NCI-H82 (cell line): ENCODE measurements at regions not wholly inside any gene's neighbourhood (a gene's known extent, or its start where the extent isn't known, plus 50 kb on each side); places are given as distances from the start of the nearest gene placed in this dataset.
"Not testable (repeated sequence)": the region's sequence is repeated elsewhere in the genome, so short reads cannot be mapped to it uniquely, and the experiment has no call there.

ENCODE experiments used
- DNase-seq: peaks from one replicate; lab custom pipeline; 2025; lab: John Stamatoyannopoulos, UW

DNA sequence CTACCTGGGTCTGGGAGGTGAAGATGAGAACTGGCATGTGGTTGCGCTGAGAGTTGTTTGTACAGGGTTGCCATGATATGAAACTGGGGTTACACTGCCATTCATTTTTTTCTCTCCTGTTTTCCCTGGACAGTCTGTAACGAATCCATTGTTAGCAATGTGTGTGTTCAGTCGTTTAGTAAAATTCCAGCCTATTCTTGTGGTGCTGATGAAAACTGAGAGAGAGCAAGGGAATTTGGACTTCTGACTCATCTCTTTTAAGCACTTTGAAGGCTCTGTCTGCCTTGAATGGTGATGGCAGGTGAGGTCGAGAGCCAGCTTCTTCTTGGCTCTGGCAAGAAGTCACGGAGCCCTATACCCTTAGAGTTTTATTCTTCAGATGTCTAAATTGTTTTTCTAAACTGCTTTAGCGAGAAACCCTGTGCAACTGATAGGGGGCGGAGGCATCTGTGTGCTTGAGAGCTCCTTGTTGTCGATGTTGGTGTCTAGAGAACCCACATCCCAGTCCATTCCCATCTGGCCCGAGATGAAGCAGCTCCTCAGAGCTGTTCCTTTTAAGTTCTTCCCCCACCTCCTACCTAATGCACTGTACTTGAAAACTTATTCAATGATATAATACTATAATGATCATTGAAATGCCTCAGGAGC lies 204.4 kb downstream of the TMX1 start:
- no peak for DNase-seq

DNA sequence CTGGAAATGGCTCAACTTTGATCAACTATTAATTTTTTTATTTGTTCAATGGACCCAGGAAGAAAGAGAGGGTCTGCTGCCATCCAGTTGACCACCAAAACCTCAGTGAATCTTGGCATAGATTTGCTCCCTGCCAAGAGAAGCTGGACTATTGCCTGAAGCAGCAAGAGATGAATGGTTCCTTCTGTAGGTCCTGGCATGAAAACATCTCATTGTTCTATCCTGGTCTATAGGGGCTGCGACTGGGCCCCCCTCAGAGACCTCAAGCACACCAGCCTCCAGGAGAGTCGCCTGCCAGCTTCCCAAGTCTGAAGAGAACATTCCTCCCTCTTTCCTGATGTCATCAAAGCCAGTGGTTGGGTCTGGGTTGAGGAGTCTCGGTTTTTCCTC lies 204.9 kb downstream of the TMX1 start:
- DNase-seq: no peak

DNA sequence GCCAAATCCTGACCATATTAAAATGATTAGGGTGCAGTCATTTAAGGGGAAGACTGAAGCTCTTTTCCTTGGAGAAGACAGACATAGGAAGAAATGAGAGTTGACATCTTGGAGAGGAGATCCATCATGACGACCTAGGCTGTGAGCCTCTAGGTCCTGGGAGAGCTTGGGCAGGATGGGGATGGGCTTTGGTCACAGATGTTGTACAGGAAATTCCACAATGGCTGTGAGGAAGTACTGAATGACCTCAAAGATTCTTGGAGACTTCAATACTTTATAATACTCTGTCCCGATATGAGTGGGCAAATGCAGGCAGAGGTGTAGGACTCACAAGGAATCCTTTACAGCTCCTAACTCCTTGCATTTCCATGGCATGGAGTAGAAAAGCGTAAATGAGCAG lies 204.9 kb upstream of the FRMD6 start:
- DNase-seq: no peak

DNA sequence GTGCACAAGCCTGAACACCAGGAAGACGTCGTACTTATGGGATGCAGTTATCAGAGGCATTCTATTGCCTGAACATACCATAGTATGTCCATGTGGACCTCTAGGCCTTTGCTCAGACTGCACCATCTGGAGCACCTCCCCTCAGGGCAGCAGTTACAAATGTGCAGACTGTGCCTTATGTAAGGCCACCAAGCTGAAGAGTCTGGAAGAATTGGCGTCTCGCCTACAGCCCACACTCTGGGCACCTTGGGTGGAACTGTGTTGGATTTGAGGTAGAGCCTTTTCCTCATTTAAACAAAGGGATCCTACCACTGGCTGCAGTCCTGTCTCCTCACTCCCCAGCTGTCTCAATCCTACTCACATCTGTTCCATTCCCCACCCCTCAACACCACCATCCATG lies 204.3 kb upstream of the FRMD6 start:
- peak; percentile 32 for DNase-seq

DNA sequence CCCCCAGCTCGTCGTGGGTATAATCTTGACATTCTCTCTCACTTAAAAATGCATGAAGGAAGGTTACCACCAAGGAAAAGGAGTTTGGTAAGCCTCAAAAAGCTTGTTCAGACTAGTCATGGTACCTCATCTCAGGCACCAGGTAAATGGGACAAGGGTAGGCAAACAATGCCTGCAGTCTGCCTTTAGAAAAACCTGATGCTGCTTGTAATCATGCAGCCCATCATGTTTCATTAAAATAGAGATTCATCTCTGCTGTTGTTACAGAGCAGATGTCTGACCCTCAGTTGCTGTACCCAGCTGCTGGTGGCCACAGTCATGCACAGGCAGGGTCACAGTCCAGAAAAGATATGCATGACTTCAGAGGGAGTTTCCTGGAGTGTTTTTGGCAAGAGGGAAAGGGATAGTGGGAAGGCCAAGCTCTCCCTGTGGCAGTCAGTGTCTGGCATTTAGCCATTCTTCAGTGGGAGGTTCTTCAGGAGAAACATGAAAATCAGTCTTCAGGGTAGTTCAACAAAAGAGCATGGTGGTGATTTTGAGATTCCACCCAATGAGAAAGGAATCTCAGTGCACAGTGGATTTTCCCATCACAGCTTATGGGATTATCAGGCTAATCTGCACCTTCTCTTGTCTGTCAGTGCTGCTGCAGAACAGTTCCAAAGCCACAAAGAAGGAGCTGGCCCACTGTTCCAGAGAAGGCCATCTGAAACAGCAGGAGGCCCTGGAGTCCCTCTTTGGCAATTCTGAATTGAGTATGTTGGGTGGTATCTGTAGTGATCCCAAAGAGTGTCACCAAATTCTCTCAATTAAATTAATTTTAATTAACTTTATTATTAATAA lies 202.7 kb upstream of the FRMD6 start:
- DNase-seq: peak; percentile 88

DNA sequence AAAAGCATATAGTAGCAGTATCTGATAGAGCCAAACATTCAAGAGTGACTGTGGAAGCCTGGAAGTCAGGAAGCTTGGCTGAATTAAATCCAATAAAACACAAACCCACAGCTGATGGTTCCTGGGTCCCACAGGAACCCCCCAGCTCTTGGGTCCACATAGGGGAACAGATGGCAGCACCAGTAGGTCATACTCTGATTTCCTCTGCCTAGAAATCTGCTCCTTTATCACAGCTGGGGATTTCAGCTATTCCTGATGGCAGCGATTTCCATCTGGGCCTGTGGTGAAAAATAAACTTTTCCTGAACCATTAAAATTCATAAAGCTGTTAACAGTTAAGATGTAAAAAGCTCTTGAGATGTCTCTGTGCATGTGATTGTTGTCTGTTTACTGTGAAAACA lies 202.0 kb upstream of the FRMD6 start:
- DNase-seq: peak; percentile 55

DNA sequence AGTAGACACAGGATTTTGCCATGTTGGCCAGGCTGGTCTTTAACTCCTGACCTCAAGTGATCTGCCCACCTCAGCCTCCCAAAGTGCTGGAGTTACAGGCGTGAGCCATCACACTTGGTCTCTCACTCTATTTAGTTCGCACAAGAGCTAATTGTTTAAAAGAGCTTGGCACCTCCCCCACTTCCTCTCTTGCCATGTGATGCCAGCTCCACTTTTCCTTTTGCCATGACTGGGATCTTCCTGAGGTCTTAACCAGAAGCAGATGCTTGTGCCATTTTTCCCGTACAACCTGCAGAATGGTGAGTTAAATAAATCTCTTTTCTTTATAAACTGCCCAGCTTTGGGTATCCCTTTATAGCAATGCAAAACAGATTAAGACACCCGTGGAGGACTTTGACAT lies 200.1 kb upstream of the FRMD6 start:
- DNase-seq: no peak

DNA sequence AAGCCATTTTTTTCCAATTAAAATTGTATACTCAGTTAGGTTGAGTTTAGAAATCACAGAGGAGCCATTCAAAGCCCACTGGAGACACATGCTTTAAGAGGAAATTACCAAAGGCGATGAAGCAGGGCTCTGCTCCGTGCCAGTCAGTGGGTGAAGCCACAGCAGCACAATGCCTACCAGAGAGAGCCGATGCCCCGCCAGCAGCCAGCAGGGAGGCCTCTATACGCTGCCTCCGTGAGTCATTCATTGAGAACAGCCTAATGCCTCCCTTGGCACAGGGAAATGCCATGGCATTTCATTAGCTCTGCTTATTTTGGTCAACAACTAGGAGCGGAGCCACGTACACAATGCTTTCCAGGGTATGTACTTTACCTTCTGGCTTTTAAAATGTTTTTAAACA lies 197.8 kb upstream of the FRMD6 start:
- DNase-seq: no peak

DNA sequence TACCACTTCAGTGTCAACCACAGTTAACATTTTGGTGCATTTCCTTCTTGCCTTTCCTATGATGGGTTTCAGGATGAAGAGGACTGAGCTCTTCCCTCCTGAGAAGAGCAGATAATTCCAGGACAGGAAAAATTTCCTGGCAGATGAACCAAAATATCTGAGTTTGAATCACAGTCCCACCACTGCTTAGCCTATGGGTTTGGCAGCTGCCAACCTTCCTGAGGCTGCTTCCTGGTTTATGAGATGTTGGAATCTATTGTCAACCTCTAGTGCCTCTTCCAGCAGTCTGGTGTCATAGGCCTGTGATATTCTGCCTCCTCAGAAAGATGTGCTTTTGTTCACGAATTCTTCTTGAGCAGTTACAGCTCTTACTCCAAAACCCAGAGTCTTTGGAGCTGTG lies 197.4 kb upstream of the FRMD6 start:
- DNase-seq: no peak

DNA sequence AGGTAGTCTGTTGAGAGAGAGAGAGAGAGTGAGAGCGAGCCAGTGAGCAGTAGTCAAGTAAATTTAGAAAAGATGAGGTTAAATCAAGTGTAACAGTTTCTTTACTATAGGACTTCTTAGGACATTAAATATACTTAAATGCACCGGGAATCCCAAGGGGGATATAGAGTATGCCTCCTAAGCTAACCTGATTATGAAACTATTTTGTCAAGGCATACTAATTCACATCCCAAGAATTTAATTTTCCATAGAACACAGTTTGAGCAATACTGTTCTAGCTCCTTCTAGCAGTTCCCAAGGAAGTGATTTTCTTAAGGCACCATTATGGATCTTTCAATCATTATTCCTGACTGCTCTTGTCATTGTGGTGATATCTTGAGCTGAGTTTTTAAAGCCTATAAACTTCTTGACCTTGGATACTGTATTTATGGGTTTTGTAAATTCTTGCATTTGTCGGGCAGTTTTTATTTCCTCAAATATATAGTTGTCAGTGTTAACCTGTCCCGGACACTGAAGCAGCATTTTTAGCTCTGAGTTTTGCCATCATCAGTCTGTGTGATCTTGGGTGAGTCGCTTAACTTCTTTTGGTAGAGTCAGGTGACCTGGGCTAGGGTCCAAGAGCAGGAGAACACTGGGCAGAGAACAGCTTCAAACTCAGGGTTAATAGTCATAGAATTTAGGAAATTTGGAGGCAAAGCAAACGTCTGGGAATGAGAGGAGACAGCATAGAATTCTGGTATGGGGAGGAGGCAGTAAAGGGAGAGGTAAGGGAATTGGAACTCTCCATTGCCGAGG lies 196.5 kb upstream of the FRMD6 start:
- peak; percentile 11 for DNase-seq

DNA sequence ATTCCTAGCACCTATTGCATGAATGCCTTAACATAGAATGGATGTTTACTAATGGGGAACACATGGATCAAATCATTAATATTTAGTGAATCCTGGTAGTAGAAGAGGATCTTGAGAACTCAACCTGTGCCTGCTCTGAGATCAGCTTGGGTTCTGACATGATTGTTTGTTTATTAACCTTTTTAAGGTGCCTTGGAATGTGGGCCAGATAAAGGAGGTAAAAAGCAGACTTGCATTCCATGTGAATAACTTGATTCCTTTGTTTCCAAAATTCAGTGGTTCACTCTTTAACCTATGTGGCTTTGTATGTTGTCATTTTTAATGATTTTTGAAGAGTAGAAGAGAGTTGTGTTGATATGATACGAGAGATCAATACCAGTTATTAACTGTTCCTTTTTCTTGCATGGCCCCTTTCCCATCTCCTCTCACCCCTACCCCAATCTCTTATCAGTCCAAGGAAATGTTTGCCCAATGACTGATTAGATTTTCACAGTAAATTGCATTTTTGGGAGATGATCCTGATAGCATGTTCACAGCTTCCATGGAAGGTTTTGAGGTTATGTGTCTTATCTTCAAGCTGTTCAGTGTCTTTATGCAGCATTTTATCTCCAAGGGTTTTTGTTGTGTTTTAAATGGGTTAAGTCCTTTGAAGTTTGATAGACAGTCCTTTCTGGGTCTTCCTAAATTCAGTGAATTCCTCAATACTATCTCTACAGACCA lies 193.7 kb upstream of the FRMD6 start:
- DNase-seq: no peak

DNA sequence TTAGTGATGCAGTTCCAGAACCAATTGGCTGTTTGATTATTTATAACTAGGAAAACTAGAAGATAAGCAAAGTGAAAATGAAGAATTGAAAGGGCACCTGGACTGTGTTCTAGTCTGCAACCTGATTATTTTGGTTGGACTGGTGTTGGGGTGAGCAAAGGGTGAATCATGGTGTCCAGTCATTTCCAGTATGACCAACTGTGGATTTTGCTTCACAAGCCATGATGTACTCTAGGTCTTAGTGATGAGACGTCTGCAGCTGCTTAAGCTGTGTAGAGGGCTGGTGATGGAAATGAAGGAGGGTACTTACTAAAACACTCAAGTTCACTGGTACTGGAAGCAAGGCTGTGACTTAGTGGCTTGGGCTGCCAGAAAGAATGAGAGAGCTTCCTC lies 193.2 kb upstream of the FRMD6 start:
- no peak for DNase-seq

DNA sequence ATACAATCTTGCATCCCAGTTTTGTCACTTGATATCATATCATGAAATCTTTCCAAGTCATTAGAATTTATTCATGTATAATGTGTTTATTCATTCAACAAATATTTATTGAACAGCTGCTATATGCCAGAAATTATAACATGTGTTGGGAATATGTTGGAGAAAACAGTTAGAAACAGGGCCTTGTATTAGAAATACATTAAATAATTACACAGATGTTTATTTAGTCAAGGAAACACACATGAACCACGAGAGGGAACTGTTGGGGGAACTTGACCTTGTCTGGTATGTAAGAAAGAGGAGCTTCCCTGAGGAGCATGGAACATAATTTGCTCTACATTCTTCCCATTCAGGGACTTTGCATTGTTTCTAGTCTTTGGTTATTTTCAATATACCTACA lies 191.7 kb upstream of the FRMD6 start:
- no peak for DNase-seq

DNA sequence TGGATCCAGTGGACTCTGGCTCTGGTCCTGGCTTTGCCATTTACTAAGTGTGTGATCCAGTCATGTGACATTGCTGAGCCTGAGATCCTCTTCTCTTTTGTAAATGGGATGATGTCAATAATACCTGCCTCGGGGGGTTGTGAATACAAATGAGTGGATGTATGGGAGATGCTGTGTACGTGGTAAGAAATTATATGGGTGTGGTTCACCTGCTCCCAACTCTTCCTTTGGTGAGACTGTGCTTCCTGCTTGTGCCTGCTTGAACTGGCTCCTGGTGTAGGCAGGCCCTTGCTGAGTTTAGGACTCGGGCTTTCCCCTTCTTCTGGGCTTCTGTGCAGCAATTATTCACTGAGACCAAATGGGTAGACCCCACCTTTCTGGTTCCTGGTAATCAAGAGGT lies 189.5 kb upstream of the FRMD6 start:
- DNase-seq: no peak

DNA sequence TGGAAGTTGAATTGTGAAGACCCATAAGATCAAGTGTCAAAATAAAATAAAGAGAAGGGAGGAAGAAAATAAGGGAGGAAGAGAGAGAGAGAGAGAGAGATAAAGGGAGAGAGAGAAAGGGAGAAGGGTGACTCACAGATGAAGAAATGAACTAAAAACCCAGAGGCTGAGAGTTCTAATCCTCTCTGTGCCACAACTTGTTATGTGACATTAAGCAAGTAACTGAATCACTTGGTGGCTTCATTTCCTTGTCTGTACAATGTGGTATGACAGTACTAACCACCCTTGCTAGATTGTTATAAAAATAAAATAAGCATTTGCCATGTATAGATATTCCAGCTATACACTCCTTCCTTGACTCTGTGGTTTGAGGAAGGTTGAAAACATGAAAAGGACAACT lies 189.0 kb upstream of the FRMD6 start:
- no peak for DNase-seq

DNA sequence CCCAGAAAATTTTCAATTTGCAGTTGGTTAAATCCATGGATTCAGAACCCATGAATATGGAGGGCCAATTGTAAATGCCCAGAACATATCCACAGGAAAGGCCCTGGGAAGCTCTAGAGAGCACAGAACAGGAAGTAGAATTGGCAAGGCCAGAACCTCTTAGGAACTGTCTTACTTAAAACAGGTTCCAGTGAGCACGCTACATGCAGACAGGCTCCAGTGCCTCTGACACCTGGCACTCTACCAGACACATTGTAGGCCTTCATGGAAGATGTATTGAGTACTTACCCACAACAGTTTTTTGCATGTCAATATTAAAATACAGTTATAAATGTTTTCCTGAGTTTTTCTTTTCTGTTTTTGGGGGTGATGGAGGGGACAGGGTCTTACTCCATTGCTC lies 188.2 kb upstream of the FRMD6 start:
- DNase-seq: no peak

DNA sequence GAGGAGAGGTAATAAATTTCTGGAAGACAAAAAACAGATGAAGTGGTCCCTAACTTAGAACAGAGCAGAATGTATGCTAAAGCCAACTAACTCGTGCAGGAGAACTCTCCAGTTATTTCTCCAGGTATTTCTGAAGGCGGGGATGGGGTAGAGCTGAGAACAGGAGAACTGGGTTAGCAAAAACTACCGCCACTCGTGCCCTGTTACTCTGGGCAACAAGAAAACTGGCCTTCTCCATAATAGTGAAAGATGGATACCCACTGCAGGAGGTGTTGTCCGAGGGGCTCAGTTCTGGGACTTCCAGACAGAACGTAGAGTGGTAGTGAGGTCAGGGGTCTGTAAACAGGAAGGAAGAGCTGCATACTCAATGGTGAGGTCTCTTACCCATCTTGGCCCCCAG lies 187.3 kb upstream of the FRMD6 start:
- DNase-seq: no peak

DNA sequence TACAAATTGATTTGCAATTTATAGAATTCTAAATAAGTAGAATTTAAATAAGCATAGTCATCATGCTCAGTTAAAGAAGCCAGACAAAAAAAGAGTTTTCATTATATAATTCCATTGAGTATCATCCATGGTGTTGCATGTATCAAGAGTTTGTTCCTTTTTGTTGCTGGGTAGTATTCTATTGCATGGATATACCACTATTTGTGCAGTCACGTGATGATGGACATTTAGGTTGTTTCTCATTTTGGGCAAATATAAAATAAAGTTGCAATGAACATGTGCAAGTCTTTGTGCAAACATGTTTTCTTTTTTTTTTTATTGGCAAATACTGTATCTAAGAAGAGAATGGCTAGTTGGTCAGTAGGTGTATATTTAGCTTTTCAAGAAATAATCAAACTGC lies 186.2 kb upstream of the FRMD6 start:
- no peak for DNase-seq

DNA sequence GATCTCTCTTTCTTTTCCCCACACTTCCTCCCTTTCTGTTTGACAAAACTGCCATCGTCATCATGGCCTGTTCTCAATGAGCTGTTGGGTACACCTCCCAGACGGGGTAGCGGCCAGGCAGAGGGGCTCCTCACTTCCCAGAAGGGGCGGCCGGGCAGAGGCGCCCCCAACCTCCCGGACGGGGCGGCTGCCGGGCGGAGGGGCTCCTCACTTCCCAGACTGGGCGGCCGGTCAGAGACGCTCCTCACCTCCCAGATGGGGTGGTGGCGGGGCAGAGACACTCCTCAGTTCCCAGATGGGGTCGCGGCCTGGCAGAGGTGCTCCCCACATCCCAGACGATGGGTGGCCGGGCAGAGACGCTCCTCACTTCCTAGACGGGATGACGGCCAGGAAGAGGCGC lies 184.3 kb upstream of the FRMD6 start:
- not testable (repeated sequence) for DNase-seq

DNA sequence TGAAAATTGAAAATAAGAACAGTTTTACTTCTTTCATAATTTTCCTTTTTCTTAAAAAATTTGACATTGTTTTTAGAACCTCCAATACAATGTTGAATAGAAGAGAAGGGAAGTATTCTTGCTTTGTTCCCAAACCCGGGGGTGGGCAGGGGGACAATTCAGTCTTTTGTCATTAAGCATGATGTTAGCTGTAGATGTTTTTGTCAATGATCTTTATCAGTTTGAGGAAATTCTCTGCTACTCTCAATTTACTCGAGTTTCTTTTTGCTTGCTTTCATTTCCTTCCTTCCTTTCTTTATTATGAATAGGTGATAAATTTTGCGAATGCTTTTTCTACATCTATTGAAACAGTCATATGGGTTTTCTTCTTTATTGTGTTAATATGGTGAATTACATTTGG lies 183.2 kb upstream of the FRMD6 start:
- no peak for DNase-seq

DNA sequence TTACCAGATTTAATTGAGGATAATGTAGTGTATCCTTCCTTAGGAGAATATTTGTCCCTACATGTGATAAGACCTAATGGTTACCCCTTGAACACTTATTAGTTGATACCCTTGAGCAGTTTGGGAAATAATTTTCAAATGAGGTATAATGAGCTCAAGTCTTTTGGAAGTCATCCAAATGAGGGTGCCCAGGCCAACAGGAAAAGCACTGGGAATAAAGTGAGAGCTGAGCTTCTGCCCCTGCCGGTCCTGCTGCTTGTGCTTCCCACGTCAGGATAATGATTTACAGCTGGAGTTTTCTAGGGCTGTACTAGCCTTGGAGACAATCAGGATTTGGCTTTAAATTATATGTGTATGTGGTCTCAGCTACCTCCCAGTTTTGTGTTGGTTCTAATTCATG lies 178.8 kb upstream of the FRMD6 start:
- DNase-seq: peak; percentile 96

DNA sequence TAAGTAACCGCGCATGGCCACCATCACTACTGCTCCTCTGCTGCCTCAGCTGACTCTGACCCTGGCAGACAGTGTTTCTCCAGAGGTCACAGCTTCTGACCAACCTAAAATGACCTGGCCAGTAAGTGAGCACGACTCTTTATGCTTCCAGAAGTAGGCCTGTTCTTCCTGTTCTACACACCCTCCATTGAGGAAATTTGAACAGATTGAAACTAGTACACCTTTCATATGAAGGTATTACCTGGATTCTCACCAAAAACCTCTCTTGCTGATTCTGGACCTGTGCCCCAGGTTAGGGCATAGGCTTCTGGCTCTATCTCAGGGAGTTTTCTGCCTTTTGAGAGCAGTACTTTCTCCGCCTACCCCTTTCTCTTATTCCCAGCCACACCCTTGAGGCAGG lies 178.4 kb upstream of the FRMD6 start:
- no peak for DNase-seq
